CD14-positive monocyte (primary cell): ENCODE measurements at regions not wholly inside any gene's neighbourhood (a gene's known extent, or its start where the extent isn't known, plus 50 kb on each side); places are given as distances from the start of the nearest gene placed in this dataset.

ENCODE experiments used
- DNase-seq, 3 donors: peaks; one replicate each; pipeline ENCODE4 v3.0.0-alpha.2; 2011 to 2022
- H2AFZ ChIP-seq: 2 replicates; pipeline ENCODE4 v1.6.0; 2012; ENCODE audit warnings: mild to moderate bottlenecking, low read depth, low read length, inconsistent platforms; ENCODE audit not compliant: insufficient read depth, poor library complexity, severe bottlenecking
- H3K27ac ChIP-seq, 2 donors: 1 replicate in 1 of 2; 2 replicates in 1 of 2; pipeline ENCODE4 v1.5.1; 2012 to 2013; ENCODE audit warnings: low read length in 2 of 2, control low read depth in 1 of 2, inconsistent platforms in 1 of 2, low read depth in 1 of 2, mild to moderate bottlenecking in 1 of 2
- H3K27me3 ChIP-seq, 2 donors: one replicate each; pipeline versions ENCODE4 v1.6.0 to v1.6.1; 2011 to 2013; ENCODE audit warnings: low read length in 2 of 2; ENCODE audit not compliant: control insufficient read depth in 2 of 2, insufficient read depth in 2 of 2
- H3K36me3 ChIP-seq, 2 donors: replicated peaks in 1 of 2; 1 replicate in 1 of 2; 2 replicates in 1 of 2; pipeline versions ENCODE4 v1.5.1 to v1.6.1; 2012 to 2013; ENCODE audit warnings: low read length in 2 of 2, control low read depth in 1 of 2, inconsistent platforms in 1 of 2, mild to moderate bottlenecking in 1 of 2; ENCODE audit not compliant: insufficient read depth in 2 of 2, control insufficient read depth in 1 of 2
- H3K4me1 ChIP-seq, 2 donors: 1 replicate in 1 of 2; 2 replicates in 1 of 2; pipeline versions ENCODE4 v1.5.1 to v1.6.1; 2012 to 2013; ENCODE audit warnings: low read length in 2 of 2, control low read depth in 1 of 2, inconsistent platforms in 1 of 2, mild to moderate bottlenecking in 1 of 2, moderate library complexity in 1 of 2; ENCODE audit not compliant: insufficient read depth in 2 of 2, control insufficient read depth in 1 of 2
- H3K4me2 ChIP-seq: replicated peaks from 2 replicates; pipeline ENCODE3; 2012; ENCODE audit warnings: low read length, moderate library complexity, mild to moderate bottlenecking; ENCODE audit not compliant: poor library complexity, severe bottlenecking; ENCODE audit errors: extremely low read depth
- H3K4me3 ChIP-seq, 3 experiments: fragments of 200-600 bp in 1 of 3; sonication (generic) in 1 of 3; replicated peaks in 1 of 3; 1 replicate in 2 of 3; 2 replicates in 1 of 3; pipeline ENCODE4 v1.5.1; 2011 to 2013; ENCODE audit warnings: low read length in 3 of 3, mild to moderate bottlenecking in 3 of 3, control low read depth in 2 of 3, low read depth in 2 of 3, inconsistent platforms in 1 of 3, moderate library complexity in 1 of 3
- H3K79me2 ChIP-seq: 2 replicates; pipeline ENCODE4 v1.6.0; 2012; ENCODE audit warnings: mild to moderate bottlenecking, control low read depth, inconsistent platforms, low read length, moderate library complexity; ENCODE audit not compliant: insufficient read depth
- H3K9ac ChIP-seq: 2 replicates; pipeline ENCODE4 v1.6.0; 2017; ENCODE audit warnings: low read length, mild to moderate bottlenecking; ENCODE audit not compliant: insufficient read depth, poor library complexity, severe bottlenecking
- H3K9me3 ChIP-seq, 2 donors: replicated peaks in 1 of 2; 1 replicate in 1 of 2; 2 replicates in 1 of 2; pipeline versions ENCODE4 v1.5.1 to v1.6.1; 2012 to 2013; ENCODE audit warnings: low read length in 2 of 2, control low read depth in 1 of 2; ENCODE audit not compliant: control insufficient read depth in 1 of 2, insufficient read depth in 1 of 2
- H4K20me1 ChIP-seq: 2 replicates; pipeline ENCODE4 v1.6.0; 2012; ENCODE audit warnings: mild to moderate bottlenecking, low read length, control low read depth, moderate library complexity; ENCODE audit not compliant: insufficient read depth
- H3K27ac Mint-ChIP-seq, 7 donors: one replicate each; pipeline ENCODE4 v1.8.0; 2020; ENCODE audit warnings: mild to moderate bottlenecking in 7 of 7, mixed read lengths in 7 of 7, moderate library complexity in 6 of 7, inconsistent platforms in 2 of 7
- H3K27me3 Mint-ChIP-seq, 3 donors: one replicate each; pipeline ENCODE4 v1.8.0; 2021 to 2022; ENCODE audit warnings: low read depth in 3 of 3, mild to moderate bottlenecking in 3 of 3, mixed read lengths in 3 of 3, moderate library complexity in 3 of 3, inconsistent platforms in 1 of 3
- H3K36me3 Mint-ChIP-seq, 2 donors: one replicate each; pipeline ENCODE4 v1.8.0; 2020; ENCODE audit warnings: mixed read lengths in 2 of 2, inconsistent platforms in 1 of 2, mild to moderate bottlenecking in 1 of 2
- H3K4me1 Mint-ChIP-seq: one replicate; pipeline ENCODE4 v1.8.0; 2020; ENCODE audit warnings: mild to moderate bottlenecking, mixed read lengths
- H3K4me3 Mint-ChIP-seq, 2 donors: one replicate each; pipeline ENCODE4 v1.8.0; 2020; ENCODE audit warnings: mild to moderate bottlenecking in 2 of 2, mixed read lengths in 2 of 2, moderate library complexity in 1 of 2
- H3K9me3 Mint-ChIP-seq, 7 donors: one replicate each; pipeline ENCODE4 v1.8.0; 2020 to 2022; ENCODE audit warnings: mixed read lengths in 7 of 7, mild to moderate bottlenecking in 6 of 7, moderate library complexity in 6 of 7, inconsistent platforms in 2 of 7
- CTCF ChIP-seq: fragments of 200-600 bp; IDR thresholded peaks from one replicate; pipeline ENCODE4 v1.8.0; 2022; ENCODE audit warnings: antibody characterized with exemption, mild to moderate bottlenecking
- WGBS: methylation state at CpG from one replicate; pipeline ENCODE4 v1.1.5; 2013; ENCODE audit warnings: missing lambda C conversion rate; ENCODE audit not compliant: insufficient coverage; 5-methylcytosine and 5-hydroxymethylcytosine counted together
- intact Hi-C, 2 donors: fragments of 100-400 bp; cut with micrococcal nuclease; formaldehyde crosslinking; loops; one replicate each; pipeline versions ENCODE4 v1.15.0 to v1.15.1; 2023

DNA sequence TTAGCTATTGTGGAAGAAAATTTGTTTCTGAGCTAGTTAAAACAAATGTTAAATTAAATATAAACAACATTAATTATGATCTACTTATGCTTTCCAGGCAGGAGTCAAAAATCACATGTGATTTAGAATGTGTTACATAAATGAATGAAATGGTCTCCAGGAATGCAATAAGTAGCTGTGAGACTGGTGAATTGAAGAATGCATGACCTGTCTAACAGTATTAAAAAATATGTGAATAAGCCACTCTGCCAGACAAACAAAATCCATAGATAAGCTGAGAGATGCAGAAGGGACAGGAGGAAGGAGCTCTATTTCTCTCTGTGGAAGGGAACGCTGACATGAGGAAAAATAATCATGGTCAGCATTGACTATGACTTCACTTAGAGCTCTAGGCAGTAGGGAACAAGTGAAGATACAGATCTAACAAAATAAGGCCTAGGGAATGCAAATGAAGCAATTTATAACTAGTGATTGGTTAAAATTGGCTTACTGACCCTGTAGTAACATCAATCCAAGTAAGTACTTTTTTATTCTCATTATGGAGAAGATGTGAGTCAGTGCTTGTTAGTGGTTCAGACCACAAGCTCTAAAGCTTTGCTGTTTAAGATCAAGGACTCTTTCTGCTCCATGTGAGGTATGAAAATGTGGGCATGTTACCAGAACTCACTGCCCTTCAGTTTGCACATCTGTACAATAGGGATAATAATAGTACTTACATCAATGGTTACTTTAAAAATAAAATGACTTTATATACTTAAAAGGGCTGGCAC is 432.6 kb downstream of the MMUT start:
- Histone ChIP-seq H3K4me2 (no peak overlapping the region), H3K4me1 (no peaks in the 10 kb centered on the region), H3K79me2 (no peaks in the 10 kb centered on the region), H2AFZ (no peak overlapping the region), H3K27ac (no peak overlapping the region), H3K9ac (no peak overlapping the region), H3K36me3 (no peaks in the 10 kb centered on the region), H4K20me1 (no peaks in the 10 kb centered on the region), H3K9me3 (peaks cover 6 to 7% of the 10 kb centered on the region in 2 donors), H3K4me3 (no peak overlapping the region), H3K27me3 (no peaks in the 10 kb centered on the region)
- intact Hi-C loops, result no loop called here
- Mint-ChIP-seq H3K36me3 (no peaks in the 10 kb centered on the region), H3K4me1 (no peaks in the 10 kb centered on the region), H3K27ac (no peak overlapping the region), H3K27me3 (no peaks in the 10 kb centered on the region), H3K9me3 (peaks cover 0 to 7% (median 0%) of the 10 kb centered on the region in 7 donors), H3K4me3 (no peak overlapping the region)
- no peak for TF ChIP-seq CTCF
- no CpG with 5 or more reads among the region's 1 CpG for WGBS
- DNase-seq, result no peak

- no peak for TF ChIP-seq CTCF
- Mint-ChIP-seq H3K36me3 (no peaks in the 10 kb centered on the region), H3K4me1 (no peaks in the 10 kb centered on the region)
Observed at GRCh38 chr6:49027644-49028043, 435.4 kb downstream of the MMUT start.

More at GRCh38 chr6:49027644-49028043, 435.4 kb downstream of the MMUT start:
- Histone ChIP-seq H4K20me1 (no peaks in the 10 kb centered on the region), H3K36me3 (no peaks in the 10 kb centered on the region), H3K9me3 (peaks cover 8 to 11% of the 10 kb centered on the region in 2 donors), H2AFZ (no peak overlapping the region), H3K79me2 (no peaks in the 10 kb centered on the region), H3K4me1 (no peaks in the 10 kb centered on the region), H3K27me3 (no peaks in the 10 kb centered on the region), H3K4me3 (no peak overlapping the region), H3K27ac (no peak overlapping the region), H3K4me2 (no peak overlapping the region), H3K9ac (no peak overlapping the region)
- no CpG with 5 or more reads among the region's 2 CpGs for WGBS
- intact Hi-C loops, result no loop called here
- H3K4me3 Mint-ChIP-seq, result no peak overlapping the region
- H3K27ac Mint-ChIP-seq, result no peak overlapping the region
- DNase-seq, result no peak
- no peaks in the 10 kb centered on the region for H3K27me3 Mint-ChIP-seq
- H3K9me3 Mint-ChIP-seq, result peaks cover 0 to 15% (median 2%) of the 10 kb centered on the region in 7 donors
